Sigmoid colon (tissue), 4 donors: ENCODE measurements at regions not wholly inside any gene's neighbourhood (a gene's known extent, or its start where the extent isn't known, plus 50 kb on each side); places are given as distances from the start of the nearest gene placed in this dataset.

Experiments used
- EP300 ChIP-seq, 4 donors: sonication (generic); formaldehyde crosslinking; IDR thresholded peaks; one replicate each; pipeline ENCODE4 v1.6.1; 2017; ENCODE audit warnings: antibody characterized with exemption in 4 of 4
- POLR2A ChIP-seq, 2 donors: fragments of 450-650 bp; IDR thresholded peaks; one replicate each; pipeline ENCODE4 v1.6.1; 2016; ENCODE audit warnings: antibody characterized with exemption in 2 of 2, mild to moderate bottlenecking in 2 of 2, moderate library complexity in 2 of 2
- POLR2AphosphoS5 ChIP-seq, 4 donors: sonication (generic); formaldehyde crosslinking; IDR thresholded peaks; one replicate each; pipeline ENCODE4 v1.6.1; 2017; ENCODE audit warnings: antibody characterized with exemption in 4 of 4
- TF ChIP-seq, protein P1 (sequence below), 4 experiments: fragments of 450-650 bp in 3 of 4; fragments of 200-600 bp in 1 of 4; IDR thresholded peaks; one replicate each; pipeline ENCODE4 v1.5.1; 2016 to 2019; ENCODE audit warnings: antibody characterized with exemption in 4 of 4, mild to moderate bottlenecking in 3 of 4, moderate library complexity in 2 of 4

DNA sequence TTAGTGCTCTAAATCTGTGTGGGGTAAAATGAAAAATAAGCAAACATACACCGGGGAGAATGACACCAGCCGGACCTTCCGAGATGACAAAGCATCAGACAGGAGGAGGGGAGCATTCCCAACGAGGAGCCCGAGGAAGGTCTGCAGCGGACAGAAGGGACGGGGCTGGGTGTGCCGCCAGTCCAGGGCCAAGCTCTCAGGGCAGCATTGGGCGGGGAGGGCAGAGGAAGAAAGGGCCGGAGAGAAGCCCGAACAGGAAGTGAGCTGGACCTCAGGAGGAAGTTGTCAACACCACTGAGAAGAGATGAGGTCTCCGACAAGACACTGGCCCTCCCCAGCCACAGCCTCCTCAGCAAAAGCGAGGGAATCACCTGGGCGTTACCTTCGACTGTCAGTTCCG, 182.6 kb upstream of the RNF32 start:
- TF ChIP-seq, protein P1, sequence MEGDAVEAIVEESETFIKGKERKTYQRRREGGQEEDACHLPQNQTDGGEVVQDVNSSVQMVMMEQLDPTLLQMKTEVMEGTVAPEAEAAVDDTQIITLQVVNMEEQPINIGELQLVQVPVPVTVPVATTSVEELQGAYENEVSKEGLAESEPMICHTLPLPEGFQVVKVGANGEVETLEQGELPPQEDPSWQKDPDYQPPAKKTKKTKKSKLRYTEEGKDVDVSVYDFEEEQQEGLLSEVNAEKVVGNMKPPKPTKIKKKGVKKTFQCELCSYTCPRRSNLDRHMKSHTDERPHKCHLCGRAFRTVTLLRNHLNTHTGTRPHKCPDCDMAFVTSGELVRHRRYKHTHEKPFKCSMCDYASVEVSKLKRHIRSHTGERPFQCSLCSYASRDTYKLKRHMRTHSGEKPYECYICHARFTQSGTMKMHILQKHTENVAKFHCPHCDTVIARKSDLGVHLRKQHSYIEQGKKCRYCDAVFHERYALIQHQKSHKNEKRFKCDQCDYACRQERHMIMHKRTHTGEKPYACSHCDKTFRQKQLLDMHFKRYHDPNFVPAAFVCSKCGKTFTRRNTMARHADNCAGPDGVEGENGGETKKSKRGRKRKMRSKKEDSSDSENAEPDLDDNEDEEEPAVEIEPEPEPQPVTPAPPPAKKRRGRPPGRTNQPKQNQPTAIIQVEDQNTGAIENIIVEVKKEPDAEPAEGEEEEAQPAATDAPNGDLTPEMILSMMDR (IDR thresholded peaks at IDR 0.05), result no peak
- TF ChIP-seq POLR2A (IDR thresholded peaks at IDR 0.05) (no peak), EP300 (IDR thresholded peaks at IDR 0.05) (no peak), POLR2AphosphoS5 (IDR thresholded peaks at IDR 0.05) (no peak)
